Neural cell (in vitro differentiated cells): ENCODE measurements at regions not wholly inside any gene's neighbourhood (a gene's known extent, or its start where the extent isn't known, plus 50 kb on each side); places are given as distances from the start of the nearest gene placed in this dataset.

Experiments used
- CTCF ChIP-seq: fragments of 450-650 bp; IDR thresholded peaks from 2 replicates; pipeline ENCODE4 v1.5.1; 2014; ENCODE audit warnings: antibody characterized with exemption, mild to moderate bottlenecking, moderate library complexity; ENCODE audit not compliant: poor library complexity, severe bottlenecking
- EP300 ChIP-seq: fragments of 450-650 bp; conservative IDR thresholded peaks from 2 replicates; pipeline ENCODE4 v1.6.1; 2014; ENCODE audit warnings: antibody characterized with exemption, mild to moderate bottlenecking, moderate library complexity; ENCODE audit not compliant: poor library complexity, severe bottlenecking
- EZH2 ChIP-seq: fragments of 200-600, 300-800 bp; shearing (Covaris generic), sonication (generic); IDR thresholded peaks from 2 replicates; pipeline ENCODE4 v1.6.1; 2014; ENCODE audit warnings: antibody characterized with exemption, low read length, borderline replicate concordance, mild to moderate bottlenecking; ENCODE audit not compliant: insufficient read depth, poor library complexity, severe bottlenecking
- MXI1 ChIP-seq: fragments of 450-650 bp; conservative IDR thresholded peaks from 2 replicates; pipeline ENCODE4 v1.6.1; 2014; ENCODE audit warnings: antibody characterized with exemption, mild to moderate bottlenecking; ENCODE audit not compliant: poor library complexity, severe bottlenecking
- POLR2AphosphoS5 ChIP-seq: IDR thresholded peaks from 2 replicates; pipeline ENCODE4 v1.6.1; 2012
- RAD21 ChIP-seq: fragments of 450-650 bp; conservative IDR thresholded peaks from 2 replicates; pipeline ENCODE4 v1.6.1; 2014; ENCODE audit warnings: antibody characterized with exemption, mild to moderate bottlenecking, moderate library complexity
- REST ChIP-seq: IDR thresholded peaks from 2 replicates; pipeline ENCODE4 v1.6.1; 2012; ENCODE audit warnings: borderline replicate concordance
- SMC3 ChIP-seq: fragments of 450-650 bp; conservative IDR thresholded peaks from 2 replicates; pipeline ENCODE4 v1.6.1; 2014; ENCODE audit warnings: antibody characterized with exemption, mild to moderate bottlenecking, moderate library complexity; ENCODE audit not compliant: poor library complexity
- TAF1 ChIP-seq: IDR thresholded peaks from 2 replicates; pipeline ENCODE4 v1.6.1; 2012; ENCODE audit warnings: low read depth

- TF ChIP-seq EP300 (no peak), CTCF (no peak), EZH2 (no peak), RAD21 (no peak), POLR2AphosphoS5 (no peak), REST (no peak), MXI1 (no peak), TAF1 (no peak), SMC3 (no peak)
Observed at GRCh38 chr2:55761526-55761925, 67.9 kb upstream of the PNPT1 start.
